NT2/D1 (cell line): ENCODE measurements at regions not wholly inside any gene's neighbourhood (a gene's known extent, or its start where the extent isn't known, plus 50 kb on each side); places are given as distances from the start of the nearest gene placed in this dataset.

Source experiments
- SUZ12 ChIP-seq: IDR thresholded peaks from 2 replicates; pipeline ENCODE4 v1.6.1; 2011; ENCODE audit not compliant: insufficient read length, insufficient read depth; ENCODE audit errors: extremely low read depth
- YY1 ChIP-seq: IDR thresholded peaks from 2 replicates; pipeline ENCODE4 v1.6.1; 2011; ENCODE audit not compliant: insufficient read length, insufficient read depth

DNA sequence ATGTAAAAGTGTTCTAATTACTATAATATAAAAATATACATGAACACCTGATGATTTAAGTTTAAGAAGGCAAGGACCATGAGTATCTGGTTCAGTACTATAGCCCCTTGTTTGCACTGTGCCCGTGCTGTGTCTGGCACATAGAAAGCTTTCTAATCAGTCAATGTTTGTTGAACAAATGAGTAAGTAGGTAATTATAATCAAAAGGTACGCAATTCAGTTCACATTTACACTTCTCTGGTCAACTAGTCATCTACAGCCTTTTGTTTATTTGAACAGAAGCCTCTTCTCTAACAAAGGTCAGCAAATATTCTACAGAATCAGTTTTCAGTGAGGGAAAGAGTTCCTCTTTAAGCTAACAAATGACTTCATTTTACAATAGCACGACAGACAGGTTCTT, 523.3 kb downstream of the SMARCA1 start:
- TF ChIP-seq SUZ12 (no peak), YY1 (no peak)
